GM06990 (cell line): ENCODE measurements at regions not wholly inside any gene's neighbourhood (a gene's known extent, or its start where the extent isn't known, plus 50 kb on each side); places are given as distances from the start of the nearest gene placed in this dataset.

Experiments
- DNase-seq: peaks from one replicate; pipeline ENCODE4 v3.0.0-alpha.2; 2011; ENCODE audit not compliant: insufficient read length; ENCODE audit errors: extremely low read depth
- H3K27me3 ChIP-seq: replicated peaks from 2 replicates; pipeline ENCODE4 v1.6.0; 2011; ENCODE audit warnings: low read length; ENCODE audit not compliant: control insufficient read depth, insufficient read depth
- H3K36me3 ChIP-seq: 2 replicates; pipeline ENCODE4 v1.5.1; 2011; ENCODE audit warnings: low read length; ENCODE audit not compliant: control insufficient read depth, insufficient read depth
- H3K4me3 ChIP-seq: replicated peaks from 2 replicates; pipeline ENCODE4 v1.5.1; 2011; ENCODE audit warnings: low read depth, mild to moderate bottlenecking, control low read depth, low read length
- TF ChIP-seq, protein P1 (sequence below): IDR thresholded peaks from 2 replicates; pipeline ENCODE4 v1.5.1; 2011; ENCODE audit warnings: low read length, control low read depth, mild to moderate bottlenecking, inconsistent platforms; ENCODE audit not compliant: insufficient read depth, poor library complexity, severe bottlenecking

DNA sequence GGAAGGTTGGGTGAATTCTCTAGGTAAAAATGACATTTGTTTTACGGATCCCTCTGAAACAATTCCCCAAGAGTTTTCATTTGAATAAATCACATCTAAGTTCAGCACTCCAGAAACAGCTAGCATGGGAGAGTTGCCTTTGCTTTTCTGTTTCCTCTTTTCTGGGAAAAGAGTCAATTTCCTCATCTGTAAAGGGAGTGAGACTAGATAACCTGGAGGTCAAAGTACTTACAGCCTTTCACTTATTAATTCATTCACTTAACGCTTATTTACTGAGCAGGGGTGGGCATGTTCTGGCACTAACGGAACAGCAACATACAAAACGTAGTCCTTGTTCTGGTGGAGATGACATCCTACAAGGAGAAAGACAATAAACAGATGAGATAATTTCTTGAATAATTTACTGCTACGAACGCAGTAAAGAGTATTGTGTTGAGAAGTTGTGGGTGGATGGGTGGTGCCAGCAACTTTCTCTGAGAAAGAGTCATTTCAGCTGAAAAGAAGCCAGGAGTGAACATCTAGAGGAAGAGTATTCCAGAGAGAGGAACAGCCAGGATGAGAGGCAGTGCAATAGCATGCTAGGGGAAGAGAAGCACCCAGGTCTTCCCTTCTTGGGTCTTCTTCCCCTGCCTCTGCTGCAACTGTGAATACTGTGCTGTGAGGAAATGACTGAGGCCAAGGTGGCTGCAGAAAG lies 335.6 kb downstream of the ZSWIM6 start:
- TF ChIP-seq, protein P1, sequence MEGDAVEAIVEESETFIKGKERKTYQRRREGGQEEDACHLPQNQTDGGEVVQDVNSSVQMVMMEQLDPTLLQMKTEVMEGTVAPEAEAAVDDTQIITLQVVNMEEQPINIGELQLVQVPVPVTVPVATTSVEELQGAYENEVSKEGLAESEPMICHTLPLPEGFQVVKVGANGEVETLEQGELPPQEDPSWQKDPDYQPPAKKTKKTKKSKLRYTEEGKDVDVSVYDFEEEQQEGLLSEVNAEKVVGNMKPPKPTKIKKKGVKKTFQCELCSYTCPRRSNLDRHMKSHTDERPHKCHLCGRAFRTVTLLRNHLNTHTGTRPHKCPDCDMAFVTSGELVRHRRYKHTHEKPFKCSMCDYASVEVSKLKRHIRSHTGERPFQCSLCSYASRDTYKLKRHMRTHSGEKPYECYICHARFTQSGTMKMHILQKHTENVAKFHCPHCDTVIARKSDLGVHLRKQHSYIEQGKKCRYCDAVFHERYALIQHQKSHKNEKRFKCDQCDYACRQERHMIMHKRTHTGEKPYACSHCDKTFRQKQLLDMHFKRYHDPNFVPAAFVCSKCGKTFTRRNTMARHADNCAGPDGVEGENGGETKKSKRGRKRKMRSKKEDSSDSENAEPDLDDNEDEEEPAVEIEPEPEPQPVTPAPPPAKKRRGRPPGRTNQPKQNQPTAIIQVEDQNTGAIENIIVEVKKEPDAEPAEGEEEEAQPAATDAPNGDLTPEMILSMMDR: no peak
- DNase-seq: no peak

DNA sequence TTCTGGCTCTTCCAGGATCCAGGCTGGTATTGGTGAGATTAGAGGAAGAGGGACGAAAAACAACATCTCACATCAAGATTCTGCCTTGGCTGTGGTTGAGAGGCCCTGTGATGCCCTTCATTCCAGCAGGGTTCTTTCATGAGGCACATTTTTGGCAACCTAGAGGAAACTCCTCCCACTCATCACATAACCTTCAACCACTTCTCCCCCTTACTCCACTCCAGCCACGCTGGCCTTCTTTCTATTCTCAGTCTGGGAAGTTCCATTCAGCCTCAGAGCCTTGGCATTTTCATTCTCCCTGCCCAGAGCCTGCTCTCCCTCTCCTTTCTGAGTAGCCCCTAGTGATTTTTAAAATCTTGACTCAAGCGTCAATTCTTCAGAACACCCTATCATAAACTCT lies 337.5 kb downstream of the ZSWIM6 start:
- TF ChIP-seq, protein P1: no peak
- DNase-seq: no peak
- H3K27me3 ChIP-seq: no peaks in the 10 kb centered on the region; the same call in 1 of the 2 replicates
- no peaks in the 10 kb centered on the region for H3K36me3 ChIP-seq
- no peak overlapping the region for H3K4me3 ChIP-seq

More for the DNA sequence above, 335.6 kb downstream of the ZSWIM6 start:
- Histone ChIP-seq H3K4me3 (no peak overlapping the region), H3K36me3 (no peaks in the 10 kb centered on the region), H3K27me3 (no peaks in the 10 kb centered on the region; the same call in 1 of the 2 replicates)

DNA sequence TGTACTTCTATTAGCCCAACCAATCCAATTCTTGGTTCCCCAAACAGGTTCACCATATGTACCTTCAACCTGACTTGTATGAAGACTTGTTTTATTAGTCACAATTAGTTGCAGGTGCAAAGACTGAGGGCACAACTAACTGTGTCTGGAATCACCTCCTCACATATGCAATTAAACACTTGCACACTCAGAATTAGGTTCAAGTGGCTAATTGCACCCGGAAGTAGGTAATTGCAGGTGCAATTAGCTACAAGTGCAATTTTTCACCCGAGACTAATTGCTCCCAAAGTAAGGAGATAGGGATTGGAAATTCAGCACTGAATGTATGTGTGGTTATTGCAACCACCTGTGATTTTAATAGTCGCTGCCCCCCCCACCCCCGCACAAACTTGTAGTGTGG lies 338.9 kb downstream of the ZSWIM6 start:
- DNase-seq: no peak
- Histone ChIP-seq H3K27me3 (no peaks in the 10 kb centered on the region; the same call in 1 of the 2 replicates), H3K4me3 (no peak overlapping the region), H3K36me3 (no peaks in the 10 kb centered on the region)
- TF ChIP-seq, protein P1: no peak

DNA sequence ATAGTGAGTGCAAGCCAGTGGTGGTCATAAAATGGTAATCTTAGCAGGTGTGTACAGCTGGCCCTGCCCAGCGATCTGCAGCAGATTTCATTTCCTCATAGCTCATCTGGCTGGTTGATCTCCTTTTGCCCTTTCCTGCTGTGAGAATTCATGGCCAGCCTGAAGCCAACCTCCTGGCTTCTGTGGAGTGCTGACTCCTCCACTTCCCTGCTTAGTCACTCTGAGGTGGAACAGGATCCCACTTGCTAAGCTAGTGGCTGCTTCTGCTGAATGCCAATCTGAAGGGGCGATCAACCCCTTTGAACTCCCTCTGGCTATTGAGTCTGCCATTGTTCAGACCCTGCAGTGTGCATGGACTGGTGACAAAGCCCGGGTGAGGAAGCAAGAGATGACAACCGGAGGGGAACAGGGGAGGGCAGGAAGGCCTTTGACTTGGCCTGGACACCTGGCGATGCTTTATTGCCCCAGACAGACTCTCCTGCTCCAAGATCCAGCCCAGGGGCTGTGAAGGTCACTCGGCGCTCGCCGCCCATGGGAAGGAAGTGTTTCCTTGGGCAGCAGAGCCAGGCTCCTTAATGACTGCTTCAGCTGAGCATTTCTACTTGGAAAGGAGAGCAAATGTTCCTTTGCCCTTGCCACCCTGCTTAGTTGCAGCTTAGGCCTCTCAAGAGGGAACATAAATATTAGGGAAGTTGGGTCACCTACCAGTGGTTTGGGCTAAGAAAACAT lies 341.1 kb downstream of the ZSWIM6 start:
- H3K27me3 ChIP-seq: no peaks in the 10 kb centered on the region; the same call in none of the 2 replicates

GRCh38 chr5:61674378-61674777 lies 342.3 kb downstream of the ZSWIM6 start:
- no peak for DNase-seq
- TF ChIP-seq, protein P1: no peak
- Histone ChIP-seq H3K4me3 (no peak overlapping the region), H3K27me3 (no peaks in the 10 kb centered on the region; the same call in none of the 2 replicates), H3K36me3 (no peaks in the 10 kb centered on the region)

More for the DNA sequence above, 341.1 kb downstream of the ZSWIM6 start:
- Histone ChIP-seq H3K36me3 (no peaks in the 10 kb centered on the region), H3K4me3 (no peak overlapping the region)
- no peak for DNase-seq
- TF ChIP-seq, protein P1: no peak
